HepG2 (cell line): ENCODE measurements at regions not wholly inside any gene's neighbourhood (a gene's known extent, or its start where the extent isn't known, plus 50 kb on each side); places are given as distances from the start of the nearest gene placed in this dataset.

Experiments
- ATAC-seq: fragments of 200-7000 bp; cut with Tn5 transposase; 3 replicates; pipeline ENCODE4 v1.9.1; 2020; ENCODE audit warnings: mild to moderate bottlenecking, moderate library complexity
- BruUV-seq: library from RNA; stranded (reverse); fragments of 400-500 nt; replicated peaks from 2 replicates; lab custom pipeline; 2021; lab: Mats Ljungman, UMichigan
- CTCF ChIA-PET: fragments of 300-600 bp; formaldehyde crosslinking; extraction: SDS; loops from one replicate; lab custom pipeline; 2021; ENCODE audit warnings: low total read pairs, inconsistent platforms, low intra/inter-chr PET ratio; lab: Yijun Ruan, JAX
- POLR2A ChIA-PET: fragments of 350-600 bp; sonication (Branson Sonifier 250); formaldehyde crosslinking; loops from one replicate; lab custom pipeline; 2020; ENCODE audit warnings: antibody characterized with exemption, inconsistent platforms; lab: Yijun Ruan, JAX
- DNase-seq: peaks from one replicate; pipeline ENCODE4 v3.0.0-alpha.2; 2015; ENCODE audit warnings: low spot score
- FAIRE-seq: peaks from 3 replicates; lab custom pipeline; 2011; peaks lifted over from hg19 to GRCh38; lab: Jason Lieb, UNC
- H2AFZ ChIP-seq: one replicate; pipeline ENCODE4 v1.6.1; 2011; ENCODE audit warnings: low read length, inconsistent platforms
- H3K27ac ChIP-seq: fragments of 300-600 bp; 3 replicates; pipeline ENCODE4 v1.8.0; 2011; ENCODE audit warnings: mixed run types, mild to moderate bottlenecking, mixed read lengths, low read length, inconsistent platforms; ENCODE audit not compliant: insufficient read depth; ENCODE audit errors: extremely low read length
- H3K27me3 ChIP-seq, 2 experiments: fragments of 200-600 bp in 1 of 2; 2 replicates in 1 of 2; 3 replicates in 1 of 2; pipeline versions ENCODE4 v1.6.0 to v1.8.0; 2011; ENCODE audit warnings: low read length in 2 of 2, mild to moderate bottlenecking in 2 of 2, moderate library complexity in 2 of 2, inconsistent platforms in 1 of 2; ENCODE audit not compliant: insufficient read depth in 2 of 2, control insufficient read depth in 1 of 2
- H3K36me3 ChIP-seq, 2 experiments: fragments of 200-600 bp in 1 of 2; replicated peaks in 1 of 2; 2 replicates in 1 of 2; 3 replicates in 1 of 2; pipeline versions ENCODE4 v1.5.1 to v1.8.0; 2011; ENCODE audit warnings: low read length in 2 of 2, inconsistent platforms in 1 of 2; ENCODE audit not compliant: insufficient read depth in 2 of 2, control insufficient read depth in 1 of 2
- H3K4me1 ChIP-seq: 2 replicates; pipeline ENCODE4 v1.5.1; 2012; ENCODE audit warnings: low read length, inconsistent platforms; ENCODE audit not compliant: insufficient read depth
- H3K4me2 ChIP-seq: 2 replicates; pipeline ENCODE4 v1.6.0; 2011; ENCODE audit warnings: low read depth, low read length, inconsistent platforms
- H3K4me3 ChIP-seq, 3 experiments: fragments of 200-600 bp in 1 of 3; sonication (generic), shearing (Covaris generic) in 1 of 3; replicated peaks in 1 of 3; 2 replicates each; pipeline ENCODE4 v1.5.1; 2011 to 2016; ENCODE audit warnings: low read length in 3 of 3, inconsistent platforms in 2 of 3, low read depth in 2 of 3, mild to moderate bottlenecking in 2 of 3, control low read depth in 1 of 3, mixed read lengths in 1 of 3; ENCODE audit not compliant: insufficient read depth in 1 of 3
- H3K79me2 ChIP-seq: one replicate; pipeline ENCODE4 v1.6.1; 2011; ENCODE audit warnings: low read length, inconsistent platforms; ENCODE audit not compliant: insufficient read depth
- H3K9ac ChIP-seq: 2 replicates; pipeline ENCODE4 v1.6.0; 2011; ENCODE audit warnings: mild to moderate bottlenecking, low read depth, low read length, inconsistent platforms; ENCODE audit not compliant: insufficient read depth
- H3K9me3 ChIP-seq: 2 replicates; pipeline ENCODE4 v1.5.1; 2012; ENCODE audit warnings: mild to moderate bottlenecking, low read length
- H4K20me1 ChIP-seq: 2 replicates; pipeline ENCODE4 v1.6.0; 2011; ENCODE audit warnings: inconsistent platforms, mild to moderate bottlenecking, low read length, moderate library complexity; ENCODE audit not compliant: insufficient read depth
- CEBPB ChIP-seq: IDR thresholded peaks from 2 replicates; pipeline ENCODE4 v1.6.1; 2011; ENCODE audit warnings: low read depth, low read length, improper control_type of control experiment, borderline replicate concordance
- HNRNPL ChIP-seq: fragments of 200-400 bp; formaldehyde crosslinking; IDR thresholded peaks from 2 replicates; pipeline ENCODE4 v1.6.1; 2017; ENCODE audit warnings: mild to moderate bottlenecking, low read depth, low read length
- WGBS: methylation state at CpG from one replicate; pipeline ENCODE4 v1.1.6; 2017; ENCODE audit warnings: low lambda C conversion rate; 5-methylcytosine and 5-hydroxymethylcytosine counted together
- in situ Hi-C: cut with HindIII; loops from 2 replicates; pipeline ENCODE4 v1.10.0; 2017; ENCODE audit warnings: low pct_unique_long_range_greater_than_20kb; ENCODE audit not compliant: extremely low pct_ligation_motif_present
- intact Hi-C: fragments of 100-400 bp; cut with micrococcal nuclease; formaldehyde crosslinking; loops from one replicate; pipeline ENCODE4 v1.10.0; 2022; ENCODE audit not compliant: unreplicated experiment
- TF ChIP-seq, protein P1 (sequence below): sonication (generic); formaldehyde crosslinking; IDR thresholded peaks from 2 replicates; pipeline ENCODE4 v1.9.0; 2021; ENCODE audit warnings: mild to moderate bottlenecking, missing genetic modification reagents

DNA sequence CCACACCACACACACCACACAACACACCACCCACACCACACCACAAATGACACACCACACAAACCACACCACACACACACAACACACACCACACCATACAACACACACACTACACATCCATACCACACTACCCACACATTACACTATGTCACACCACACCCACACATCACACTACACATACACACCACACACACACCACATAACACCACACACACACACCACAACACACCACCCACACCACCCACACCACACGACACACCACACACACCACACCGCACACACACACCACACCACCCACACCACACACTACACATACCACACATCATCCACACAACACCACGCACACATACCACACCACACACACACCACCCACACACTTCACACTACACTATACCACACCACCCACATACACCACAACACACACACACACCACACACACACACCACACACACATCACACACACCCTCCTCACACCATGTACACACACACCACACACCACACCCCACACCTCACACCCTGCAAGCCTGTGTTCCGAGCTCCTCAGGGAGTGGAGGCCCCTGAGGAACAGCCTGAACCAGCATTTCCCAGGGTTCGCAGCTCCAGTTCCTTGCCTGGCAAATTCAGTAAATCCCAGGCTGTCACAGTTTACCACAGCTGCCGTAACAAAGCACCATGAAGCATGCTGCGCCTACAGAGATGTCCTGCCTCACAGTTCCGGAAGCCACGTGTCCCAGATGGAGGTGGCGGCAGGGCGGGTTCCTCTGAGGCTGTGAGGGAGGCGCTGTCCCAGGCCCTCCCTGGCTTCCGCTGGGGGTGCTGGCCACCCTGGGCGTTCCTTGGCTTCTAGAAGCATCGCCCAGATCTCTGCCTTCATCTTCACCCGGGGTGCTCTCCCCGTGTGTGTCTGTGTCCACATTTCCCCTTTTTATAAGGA is 69.8 kb upstream of the ATP5PO start:
- ATAC-seq (no peak), FAIRE-seq (peak; percentile 60), DNase-seq (no peak)
- BruUV-seq = no TSS peak
- TF ChIP-seq, protein P1, sequence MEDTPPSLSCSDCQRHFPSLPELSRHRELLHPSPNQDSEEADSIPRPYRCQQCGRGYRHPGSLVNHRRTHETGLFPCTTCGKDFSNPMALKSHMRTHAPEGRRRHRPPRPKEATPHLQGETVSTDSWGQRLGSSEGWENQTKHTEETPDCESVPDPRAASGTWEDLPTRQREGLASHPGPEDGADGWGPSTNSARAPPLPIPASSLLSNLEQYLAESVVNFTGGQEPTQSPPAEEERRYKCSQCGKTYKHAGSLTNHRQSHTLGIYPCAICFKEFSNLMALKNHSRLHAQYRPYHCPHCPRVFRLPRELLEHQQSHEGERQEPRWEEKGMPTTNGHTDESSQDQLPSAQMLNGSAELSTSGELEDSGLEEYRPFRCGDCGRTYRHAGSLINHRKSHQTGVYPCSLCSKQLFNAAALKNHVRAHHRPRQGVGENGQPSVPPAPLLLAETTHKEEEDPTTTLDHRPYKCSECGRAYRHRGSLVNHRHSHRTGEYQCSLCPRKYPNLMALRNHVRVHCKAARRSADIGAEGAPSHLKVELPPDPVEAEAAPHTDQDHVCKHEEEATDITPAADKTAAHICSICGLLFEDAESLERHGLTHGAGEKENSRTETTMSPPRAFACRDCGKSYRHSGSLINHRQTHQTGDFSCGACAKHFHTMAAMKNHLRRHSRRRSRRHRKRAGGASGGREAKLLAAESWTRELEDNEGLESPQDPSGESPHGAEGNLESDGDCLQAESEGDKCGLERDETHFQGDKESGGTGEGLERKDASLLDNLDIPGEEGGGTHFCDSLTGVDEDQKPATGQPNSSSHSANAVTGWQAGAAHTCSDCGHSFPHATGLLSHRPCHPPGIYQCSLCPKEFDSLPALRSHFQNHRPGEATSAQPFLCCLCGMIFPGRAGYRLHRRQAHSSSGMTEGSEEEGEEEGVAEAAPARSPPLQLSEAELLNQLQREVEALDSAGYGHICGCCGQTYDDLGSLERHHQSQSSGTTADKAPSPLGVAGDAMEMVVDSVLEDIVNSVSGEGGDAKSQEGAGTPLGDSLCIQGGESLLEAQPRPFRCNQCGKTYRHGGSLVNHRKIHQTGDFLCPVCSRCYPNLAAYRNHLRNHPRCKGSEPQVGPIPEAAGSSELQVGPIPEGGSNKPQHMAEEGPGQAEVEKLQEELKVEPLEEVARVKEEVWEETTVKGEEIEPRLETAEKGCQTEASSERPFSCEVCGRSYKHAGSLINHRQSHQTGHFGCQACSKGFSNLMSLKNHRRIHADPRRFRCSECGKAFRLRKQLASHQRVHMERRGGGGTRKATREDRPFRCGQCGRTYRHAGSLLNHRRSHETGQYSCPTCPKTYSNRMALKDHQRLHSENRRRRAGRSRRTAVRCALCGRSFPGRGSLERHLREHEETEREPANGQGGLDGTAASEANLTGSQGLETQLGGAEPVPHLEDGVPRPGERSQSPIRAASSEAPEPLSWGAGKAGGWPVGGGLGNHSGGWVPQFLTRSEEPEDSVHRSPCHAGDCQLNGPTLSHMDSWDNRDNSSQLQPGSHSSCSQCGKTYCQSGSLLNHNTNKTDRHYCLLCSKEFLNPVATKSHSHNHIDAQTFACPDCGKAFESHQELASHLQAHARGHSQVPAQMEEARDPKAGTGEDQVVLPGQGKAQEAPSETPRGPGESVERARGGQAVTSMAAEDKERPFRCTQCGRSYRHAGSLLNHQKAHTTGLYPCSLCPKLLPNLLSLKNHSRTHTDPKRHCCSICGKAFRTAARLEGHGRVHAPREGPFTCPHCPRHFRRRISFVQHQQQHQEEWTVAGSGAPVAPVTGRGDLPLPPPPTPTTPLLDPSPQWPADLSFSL (CRISPR knock-in tag) = peak; percentile 95
- no peak for TF ChIP-seq CEBPB
- TF ChIP-seq HNRNPL = peak; percentile 80; the same call in 1 of the 2 replicates
- Histone ChIP-seq H3K36me3 (no peaks in the 10 kb centered on the region), H3K9me3 (no peaks in the 10 kb centered on the region), H3K27me3 (peaks cover 2 to 42% of the 10 kb centered on the region in 2 experiments; a peak in 4 of 5 replicates), H2AFZ (no peak overlapping the region), H3K27ac (no peak overlapping the region), H3K79me2 (no peaks in the 10 kb centered on the region), H3K4me1 (peaks cover 47% of the 10 kb centered on the region), H3K4me2 (no peak overlapping the region), H3K9ac (no peak overlapping the region), H4K20me1 (no peaks in the 10 kb centered on the region), H3K4me3 (no peak overlapping the region)
- ChIA-PET CTCF (no interaction called here), POLR2A (no interaction called here)
- in situ Hi-C loops (no loop called here), intact Hi-C loops (no loop called here)
- WGBS = 47% methylated on average over 8 of the region's 17 CpGs
